Neuronal stem cell (in vitro differentiated cells): ENCODE measurements at regions not wholly inside any gene's neighbourhood (a gene's known extent, or its start where the extent isn't known, plus 50 kb on each side); places are given as distances from the start of the nearest gene placed in this dataset.

ENCODE experiments used
- DNase-seq: peaks from one replicate; pipeline ENCODE4 v3.0.0-alpha.2; 2013; ENCODE audit warnings: low spot score
- H2AFZ ChIP-seq: one replicate; pipeline ENCODE4 v1.6.1; 2013; ENCODE audit warnings: mild to moderate bottlenecking, low read length, inconsistent platforms
- H2AK5ac ChIP-seq: 2 replicates; pipeline ENCODE4 v1.6.1; 2013; ENCODE audit warnings: low read depth, mild to moderate bottlenecking, inconsistent platforms, low read length, moderate library complexity, mixed read lengths
- H2BK120ac ChIP-seq: 2 replicates; pipeline ENCODE4 v1.6.1; 2013; ENCODE audit warnings: low read depth, mild to moderate bottlenecking, inconsistent platforms, low read length, moderate library complexity, mixed read lengths
- H2BK12ac ChIP-seq: one replicate; pipeline ENCODE4 v1.6.1; 2013; ENCODE audit warnings: low read length, inconsistent platforms
- H2BK15ac ChIP-seq: 2 replicates; pipeline ENCODE4 v1.6.1; 2013; ENCODE audit warnings: mild to moderate bottlenecking, low read length, inconsistent platforms, mixed read lengths
- H2BK5ac ChIP-seq: one replicate; pipeline ENCODE4 v1.6.1; 2013; ENCODE audit warnings: inconsistent platforms, mild to moderate bottlenecking, low read length, moderate library complexity
- H3K14ac ChIP-seq: one replicate; pipeline ENCODE4 v1.6.1; 2013; ENCODE audit warnings: low read length, inconsistent platforms
- H3K18ac ChIP-seq: 2 replicates; pipeline ENCODE4 v1.6.1; 2013; ENCODE audit warnings: low read length, inconsistent platforms
- H3K23ac ChIP-seq: 2 replicates; pipeline ENCODE4 v1.6.1; 2013; ENCODE audit warnings: low read depth, mild to moderate bottlenecking, mixed read lengths, low read length, inconsistent platforms; ENCODE audit not compliant: poor library complexity
- H3K27ac ChIP-seq: replicated peaks from 3 replicates; pipeline ENCODE4 v1.5.1; 2013; ENCODE audit warnings: low read length, inconsistent platforms
- H3K27me3 ChIP-seq, 3 experiments: 2 replicates each; pipeline ENCODE4 v1.6.1; 2013; ENCODE audit warnings: low read length in 3 of 3, mild to moderate bottlenecking in 2 of 3, inconsistent platforms in 1 of 3, low read depth in 1 of 3, mixed read lengths in 1 of 3, moderate library complexity in 1 of 3; ENCODE audit not compliant: control insufficient read depth in 3 of 3, insufficient read depth in 3 of 3
- H3K36me3 ChIP-seq, 2 donors: replicated peaks in 1 of 2; 2 replicates each; pipeline ENCODE4 v1.6.1; 2013; ENCODE audit warnings: low read length in 2 of 2; ENCODE audit not compliant: control insufficient read depth in 2 of 2, insufficient read depth in 2 of 2
- H3K4ac ChIP-seq: 2 replicates; pipeline ENCODE4 v1.6.1; 2013; ENCODE audit warnings: inconsistent platforms, mild to moderate bottlenecking, low read length, moderate library complexity
- H3K4me1 ChIP-seq, 2 donors: 1 replicate in 1 of 2; 2 replicates in 1 of 2; pipeline ENCODE4 v1.6.1; 2013; ENCODE audit warnings: low read length in 2 of 2, low read depth in 1 of 2; ENCODE audit not compliant: control insufficient read depth in 2 of 2, insufficient read depth in 1 of 2
- H3K4me2 ChIP-seq: one replicate; pipeline ENCODE4 v1.6.1; 2013; ENCODE audit warnings: mild to moderate bottlenecking, low read length, inconsistent platforms; ENCODE audit not compliant: insufficient read depth, poor library complexity, severe bottlenecking
- H3K4me3 ChIP-seq, 2 donors: 2 replicates each; pipeline ENCODE4 v1.5.1; 2013; ENCODE audit warnings: low read length in 2 of 2, mild to moderate bottlenecking in 2 of 2, inconsistent platforms in 1 of 2, moderate library complexity in 1 of 2
- H3K79me1 ChIP-seq: one replicate; pipeline ENCODE4 v1.6.1; 2013; ENCODE audit warnings: low read depth, mild to moderate bottlenecking, inconsistent platforms, low read length, moderate library complexity
- H3K9ac ChIP-seq: one replicate; pipeline ENCODE4 v1.6.1; 2013; ENCODE audit warnings: mild to moderate bottlenecking, low read depth, low read length, inconsistent platforms; ENCODE audit not compliant: poor library complexity
- H3K9me3 ChIP-seq, 2 donors: replicated peaks in 1 of 2; 2 replicates each; pipeline versions ENCODE3 to v1.6.1; 2013; ENCODE audit warnings: low read length in 2 of 2, mild to moderate bottlenecking in 2 of 2, inconsistent platforms in 1 of 2, low read depth in 1 of 2, mixed read lengths in 1 of 2, moderate library complexity in 1 of 2; ENCODE audit not compliant: control insufficient read depth in 2 of 2, insufficient read depth in 1 of 2
- H4K8ac ChIP-seq: one replicate; pipeline ENCODE4 v1.6.1; 2013; ENCODE audit warnings: low read depth, mild to moderate bottlenecking, inconsistent platforms, low read length, moderate library complexity
- H4K91ac ChIP-seq: one replicate; pipeline ENCODE4 v1.6.1; 2013; ENCODE audit warnings: low read length, low read depth, mild to moderate bottlenecking, inconsistent platforms; ENCODE audit not compliant: poor library complexity
- WGBS, 2 donors: extraction: QIAGEN DNeasy Blood & Tissue Kit; methylation state at CpG; one replicate each; pipeline ENCODE4 v1.1.7; 2013; ENCODE audit warnings: missing lambda C conversion rate in 2 of 2, mixed read lengths in 1 of 2; ENCODE audit not compliant: insufficient read length in 2 of 2, insufficient replicate concordance in 1 of 2; ENCODE audit errors: extremely low coverage in 2 of 2; 5-methylcytosine and 5-hydroxymethylcytosine counted together

DNA sequence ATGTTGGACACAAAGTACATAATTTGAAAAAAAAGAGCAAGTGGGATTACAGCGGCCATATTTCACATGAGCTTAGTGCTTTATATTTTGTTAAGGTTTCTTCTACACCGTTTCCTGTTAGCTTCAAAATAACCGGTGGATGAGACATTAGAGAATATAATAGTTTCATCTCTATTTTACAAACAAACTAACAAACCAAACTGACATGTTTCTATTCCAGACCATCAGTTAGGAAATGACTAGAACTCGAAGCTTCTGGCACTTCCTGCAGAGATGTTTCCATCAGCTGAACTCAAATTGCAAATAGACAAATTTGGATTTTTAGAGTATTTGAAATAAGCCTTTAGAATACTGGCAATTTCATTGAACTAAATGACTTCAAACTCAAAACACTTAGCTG lies 86.5 kb downstream of the MTRR start:
- no peaks in the 10 kb centered on the region for H3K27me3 ChIP-seq
- no peak overlapping the region for H3K14ac ChIP-seq
- no peak overlapping the region for H2BK5ac ChIP-seq
- H3K18ac ChIP-seq, result no peak overlapping the region
- no peak overlapping the region for H3K27ac ChIP-seq
- no peak overlapping the region for H4K8ac ChIP-seq
- H3K4me1 ChIP-seq, result no peaks in the 10 kb centered on the region
- no peak overlapping the region for H2AK5ac ChIP-seq
- H2BK12ac ChIP-seq, result no peak overlapping the region
- H3K4me3 ChIP-seq, result no peak overlapping the region
- no peak overlapping the region for H3K23ac ChIP-seq
- H3K4ac ChIP-seq, result no peak overlapping the region
- DNase-seq, result no peak
- H2BK15ac ChIP-seq, result no peak overlapping the region
- H3K9ac ChIP-seq, result no peak overlapping the region
- no peak overlapping the region for H2AFZ ChIP-seq
- no peaks in the 10 kb centered on the region for H3K79me1 ChIP-seq
- H2BK120ac ChIP-seq, result no peak overlapping the region
- no peak overlapping the region for H4K91ac ChIP-seq
- no peaks in the 10 kb centered on the region for H3K9me3 ChIP-seq
- no peaks in the 10 kb centered on the region for H3K36me3 ChIP-seq
- WGBS, 2 donors, result no CpG with 5 or more reads among the region's 4 CpGs
- H3K4me2 ChIP-seq, result no peak overlapping the region

- DNase-seq, result no peak
- no peak overlapping the region for H3K4me2 ChIP-seq
Observed at GRCh38 chr5:7957329-7957728, 88.4 kb downstream of the MTRR start.

DNA sequence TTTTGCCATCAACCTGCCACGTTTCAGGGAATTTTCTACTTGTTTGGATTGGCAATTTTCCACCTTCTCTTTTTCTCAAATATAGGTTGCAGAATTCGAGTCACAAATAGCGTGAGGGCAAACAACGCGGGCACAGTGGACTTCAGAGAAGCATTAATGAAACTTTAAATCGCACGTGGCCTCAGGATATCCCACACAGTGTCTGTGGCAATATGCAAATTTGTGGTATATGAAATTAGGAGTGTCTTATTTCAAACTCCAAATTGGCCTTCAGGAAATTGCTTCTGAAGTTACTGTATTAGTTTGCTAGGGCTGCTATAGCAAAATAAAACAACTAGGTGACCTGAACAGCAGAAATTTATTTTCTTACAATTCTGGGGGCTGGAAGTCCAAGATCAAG lies 91.2 kb downstream of the MTRR start:
- H3K9ac ChIP-seq, result no peak overlapping the region
- H3K4ac ChIP-seq, result no peak overlapping the region
- H2AFZ ChIP-seq, result no peak overlapping the region
- no peaks in the 10 kb centered on the region for H3K36me3 ChIP-seq
- H3K27ac ChIP-seq, result no peak overlapping the region
- H3K4me2 ChIP-seq, result no peak overlapping the region
- no peak overlapping the region for H3K14ac ChIP-seq
- H2BK5ac ChIP-seq, result no peak overlapping the region
- no peak overlapping the region for H2BK12ac ChIP-seq
- H3K27me3 ChIP-seq, result no peaks in the 10 kb centered on the region
- H4K91ac ChIP-seq, result no peak overlapping the region
- no peak for DNase-seq
- no peak overlapping the region for H4K8ac ChIP-seq
- no peak overlapping the region for H2AK5ac ChIP-seq
- H3K4me1 ChIP-seq, result no peaks in the 10 kb centered on the region
- no CpG with 5 or more reads among the region's 7 CpGs for WGBS, 2 donors
- no peak overlapping the region for H3K18ac ChIP-seq
- H3K79me1 ChIP-seq, result no peaks in the 10 kb centered on the region
- no peak overlapping the region for H3K23ac ChIP-seq
- no peak overlapping the region for H3K4me3 ChIP-seq
- H3K9me3 ChIP-seq, result no peaks in the 10 kb centered on the region
- H2BK120ac ChIP-seq, result no peak overlapping the region
- H2BK15ac ChIP-seq, result no peak overlapping the region

More at GRCh38 chr5:7957329-7957728, 88.4 kb downstream of the MTRR start:
- Histone ChIP-seq H3K36me3 (no peaks in the 10 kb centered on the region), H3K4me1 (no peaks in the 10 kb centered on the region), H4K8ac (no peak overlapping the region), H2BK120ac (no peak overlapping the region), H2AFZ (no peak overlapping the region), H2BK5ac (no peak overlapping the region), H3K79me1 (no peaks in the 10 kb centered on the region), H2AK5ac (no peak overlapping the region), H3K4me3 (no peak overlapping the region), H3K4ac (no peak overlapping the region), H3K9ac (no peak overlapping the region), H3K9me3 (no peaks in the 10 kb centered on the region), H3K14ac (no peak overlapping the region), H2BK12ac (no peak overlapping the region), H4K91ac (no peak overlapping the region), H3K18ac (no peak overlapping the region), H3K23ac (no peak overlapping the region), H3K27ac (no peak overlapping the region), H2BK15ac (no peak overlapping the region), H3K27me3 (no peaks in the 10 kb centered on the region)
- 100% methylated on average over 1 of the region's 4 CpGs; no CpG with 5 or more reads in 1 of the 2 donors for WGBS, 2 donors

- no peak overlapping the region for H2BK12ac ChIP-seq
- H4K91ac ChIP-seq, result no peak overlapping the region
- H2AK5ac ChIP-seq, result no peak overlapping the region
- no peak overlapping the region for H3K18ac ChIP-seq
- no peaks in the 10 kb centered on the region for H3K27me3 ChIP-seq
- H2BK5ac ChIP-seq, result no peak overlapping the region
- H3K9ac ChIP-seq, result no peak overlapping the region
- no peaks in the 10 kb centered on the region for H3K36me3 ChIP-seq
- H4K8ac ChIP-seq, result no peak overlapping the region
- no peak overlapping the region for H3K4me2 ChIP-seq
- peak overlapping the region; percentile 38 for H2AFZ ChIP-seq
- H3K4me1 ChIP-seq, result no peaks in the 10 kb centered on the region
- H2BK15ac ChIP-seq, result no peak overlapping the region
- H3K14ac ChIP-seq, result no peak overlapping the region
- WGBS, 2 donors, result no CpG with 5 or more reads among the region's 6 CpGs
- no peak for DNase-seq
- H3K4me3 ChIP-seq, result no peak overlapping the region
- H2BK120ac ChIP-seq, result no peak overlapping the region
- H3K23ac ChIP-seq, result no peak overlapping the region
- H3K79me1 ChIP-seq, result no peaks in the 10 kb centered on the region
- no peak overlapping the region for H3K4ac ChIP-seq
- no peaks in the 10 kb centered on the region for H3K9me3 ChIP-seq
- no peak overlapping the region for H3K27ac ChIP-seq
Observed at GRCh38 chr5:7961540-7961939, 92.6 kb downstream of the MTRR start.
